Activated CD4-positive, alpha-beta T cell treated with anti-CD3 and anti-CD28 coated beads for 36 hours (primary cell): ENCODE measurements at regions not wholly inside any gene's neighbourhood (a gene's known extent, or its start where the extent isn't known, plus 50 kb on each side); places are given as distances from the start of the nearest gene placed in this dataset.
"Not testable (repeated sequence)": the region's sequence is repeated elsewhere in the genome, so short reads cannot be mapped to it uniquely, and the experiment has no call there.

Source experiments
- ATAC-seq: fragments of 200-7000 bp; cut with Tn5 transposase; one replicate; pipeline ENCODE4 v1.10.0; 2021; ENCODE audit warnings: mild to moderate bottlenecking, moderate library complexity
- CTCF ChIA-PET: fragments of 350-600 bp; sonication (Branson Sonifier 250); formaldehyde crosslinking; loops from one replicate; lab custom pipeline; 2021; ENCODE audit warnings: antibody characterized with exemption; lab: Charles Lee
- POLR2A ChIA-PET: fragments of 350-600 bp; sonication (Branson Sonifier 250); formaldehyde crosslinking; loops from one replicate; lab custom pipeline; 2021; ENCODE audit warnings: antibody characterized with exemption, inconsistent platforms; lab: Charles Lee
- DNase-seq: peaks from one replicate; pipeline ENCODE4 v3.0.0-alpha.2; 2020
- H3K27ac Mint-ChIP-seq: one replicate; pipeline ENCODE4 v1.8.0; 2021; ENCODE audit warnings: mixed read lengths
- H3K27me3 Mint-ChIP-seq: one replicate; pipeline ENCODE4 v1.8.0; 2021; ENCODE audit warnings: mixed read lengths
- H3K36me3 Mint-ChIP-seq: one replicate; pipeline ENCODE4 v1.8.0; 2021; ENCODE audit warnings: low read depth, mixed read lengths
- H3K4me1 Mint-ChIP-seq: one replicate; pipeline ENCODE4 v1.8.0; 2021; ENCODE audit warnings: mixed read lengths
- H3K4me3 Mint-ChIP-seq: one replicate; pipeline ENCODE4 v1.8.0; 2021; ENCODE audit warnings: mild to moderate bottlenecking, moderate library complexity, mixed read lengths
- H3K9me3 Mint-ChIP-seq: one replicate; pipeline ENCODE4 v1.8.0; 2021; ENCODE audit warnings: low read depth, mixed read lengths
- intact Hi-C, 2 experiments: fragments of 100-400 bp; cut with DNase I in 1 of 2; cut with micrococcal nuclease in 1 of 2; formaldehyde crosslinking; loops; one replicate each; pipeline versions ENCODE4 v1.14.2 to v1.15.1; 2022 to 2024; cut with DNase I, micrococcal nuclease

DNA sequence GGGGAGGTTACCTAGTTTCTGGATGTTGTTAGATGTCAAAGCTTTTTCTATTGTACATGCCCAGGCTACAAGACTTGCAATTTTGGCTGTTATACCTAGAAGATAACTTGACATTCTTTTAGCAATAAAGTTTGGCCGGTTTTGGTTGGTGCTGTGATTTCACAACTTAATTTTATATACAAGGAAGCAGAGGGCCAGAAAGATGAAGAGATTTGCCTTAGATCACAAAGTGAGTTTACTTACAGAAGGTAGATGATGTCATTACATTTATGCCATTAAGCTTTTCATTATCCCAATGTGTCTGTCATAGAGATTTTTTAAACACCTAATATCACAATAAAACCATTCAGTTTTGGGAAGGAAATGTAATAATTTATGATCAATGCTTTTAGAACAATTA lies 698.7 kb upstream of the ANO3 start:
- POLR2A ChIA-PET: no interaction called here
- Mint-ChIP-seq H3K4me1 (no peaks in the 10 kb centered on the region), H3K36me3 (no peaks in the 10 kb centered on the region), H3K4me3 (no peak overlapping the region), H3K27me3 (no peaks in the 10 kb centered on the region), H3K9me3 (peaks cover 2% of the 10 kb centered on the region), H3K27ac (no peak overlapping the region)
- no peak for ATAC-seq
- CTCF ChIA-PET: no interaction called here
- no peak for DNase-seq
- intact Hi-C loops: no loop called here

DNA sequence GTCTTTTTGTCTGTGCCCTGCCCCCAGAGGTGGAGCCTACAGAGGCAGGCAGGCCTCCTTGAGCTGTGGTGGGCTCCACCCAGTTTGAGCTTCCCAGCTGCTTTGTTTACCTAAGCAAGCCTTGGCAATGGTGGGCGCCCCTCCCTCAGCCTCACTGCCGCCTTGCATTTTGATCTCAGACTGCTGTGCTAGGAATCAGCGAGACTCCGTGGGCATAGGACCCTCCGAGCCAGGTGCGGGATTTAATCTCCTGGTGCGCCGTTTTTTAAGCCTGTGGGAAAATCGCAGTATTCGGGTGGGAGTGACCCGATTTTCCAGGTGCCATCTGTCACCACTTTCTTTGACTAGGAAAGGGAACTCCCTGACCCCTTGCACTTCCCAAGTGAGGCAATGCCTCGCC lies 682.7 kb upstream of the ANO3 start:
- CTCF ChIA-PET, DNase-seq, H3K27me3 Mint-ChIP-seq, POLR2A ChIA-PET, H3K4me3 Mint-ChIP-seq, H3K36me3 Mint-ChIP-seq, H3K27ac Mint-ChIP-seq, ATAC-seq, H3K4me1 Mint-ChIP-seq, intact Hi-C loops, H3K9me3 Mint-ChIP-seq: not testable (repeated sequence)

DNA sequence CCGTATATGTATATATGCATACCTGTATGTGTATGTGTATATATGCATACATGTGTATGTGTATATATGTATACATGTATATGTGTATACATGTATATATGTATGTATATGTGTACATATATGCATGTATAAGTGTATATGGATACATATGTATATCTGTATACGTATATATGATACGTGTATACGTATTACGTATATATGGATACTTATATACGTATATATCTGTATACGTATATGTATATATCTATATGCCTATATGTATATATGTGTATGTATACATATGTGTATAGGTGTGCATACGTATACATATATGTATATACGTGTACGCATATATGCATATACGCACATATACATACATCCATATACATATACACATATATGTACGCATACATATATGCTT lies 681.6 kb upstream of the ANO3 start:
- intact Hi-C loops: no loop called here
- ChIA-PET POLR2A (no interaction called here), CTCF (no interaction called here)
- Mint-ChIP-seq H3K9me3 (peaks cover 6% of the 10 kb centered on the region), H3K27me3 (no peaks in the 10 kb centered on the region), H3K4me3 (no peak overlapping the region), H3K36me3 (no peaks in the 10 kb centered on the region), H3K4me1 (no peaks in the 10 kb centered on the region), H3K27ac (no peak overlapping the region)
- DNase-seq: no peak
- no peak for ATAC-seq

DNA sequence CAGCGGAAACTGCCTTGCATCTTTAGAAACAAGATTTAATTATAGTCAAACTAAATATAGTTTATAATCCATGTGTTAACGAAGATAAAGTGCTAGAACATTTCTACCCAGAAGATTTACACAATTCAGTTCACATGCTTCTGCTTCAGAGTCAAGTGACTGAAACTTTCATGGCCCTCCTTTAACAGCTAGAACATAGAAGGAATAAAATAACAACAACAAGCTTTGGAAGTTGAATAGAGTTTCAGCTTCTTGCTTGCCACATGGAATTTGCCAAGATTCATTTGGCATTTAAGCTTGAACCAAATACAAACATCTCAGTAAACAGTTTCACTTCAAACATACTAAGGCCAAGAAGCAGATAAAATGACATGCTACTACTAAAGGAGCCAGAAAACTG lies 676.3 kb upstream of the ANO3 start:
- POLR2A ChIA-PET: no interaction called here
- H3K4me3 Mint-ChIP-seq: no peak overlapping the region
- H3K9me3 Mint-ChIP-seq: peaks cover 2% of the 10 kb centered on the region
- no peak overlapping the region for H3K27ac Mint-ChIP-seq
- CTCF ChIA-PET: no interaction called here
- no peaks in the 10 kb centered on the region for H3K4me1 Mint-ChIP-seq
- ATAC-seq: no peak
- no peaks in the 10 kb centered on the region for H3K36me3 Mint-ChIP-seq
- DNase-seq: no peak
- no peaks in the 10 kb centered on the region for H3K27me3 Mint-ChIP-seq
- intact Hi-C loops: no loop called here

DNA sequence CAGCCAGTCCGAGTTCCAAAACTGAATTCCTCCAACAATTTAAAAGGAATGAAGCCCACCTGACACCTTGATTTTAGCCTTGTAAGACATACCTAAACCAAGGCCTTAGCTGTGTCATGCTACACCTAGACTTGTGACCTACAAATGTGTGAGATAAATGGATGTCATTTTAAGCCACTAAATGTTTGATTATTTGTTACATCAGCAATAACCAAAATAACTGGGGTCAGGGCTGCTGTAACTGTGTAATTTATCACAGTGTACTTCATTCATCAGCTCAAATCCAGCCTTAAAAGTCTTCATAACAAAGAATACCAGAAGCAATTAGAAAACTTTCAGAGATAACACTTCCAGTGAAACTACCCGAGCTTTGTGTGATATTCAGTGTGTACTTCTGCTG lies 673.0 kb upstream of the ANO3 start:
- H3K36me3 Mint-ChIP-seq: no peaks in the 10 kb centered on the region
- no peak overlapping the region for H3K4me3 Mint-ChIP-seq
- intact Hi-C loops: no loop called here
- H3K27me3 Mint-ChIP-seq: no peaks in the 10 kb centered on the region
- no peak for DNase-seq
- CTCF ChIA-PET: no interaction called here
- ATAC-seq: no peak
- no peak overlapping the region for H3K27ac Mint-ChIP-seq
- POLR2A ChIA-PET: no interaction called here
- H3K4me1 Mint-ChIP-seq: no peaks in the 10 kb centered on the region
- H3K9me3 Mint-ChIP-seq: peaks cover 2% of the 10 kb centered on the region

DNA sequence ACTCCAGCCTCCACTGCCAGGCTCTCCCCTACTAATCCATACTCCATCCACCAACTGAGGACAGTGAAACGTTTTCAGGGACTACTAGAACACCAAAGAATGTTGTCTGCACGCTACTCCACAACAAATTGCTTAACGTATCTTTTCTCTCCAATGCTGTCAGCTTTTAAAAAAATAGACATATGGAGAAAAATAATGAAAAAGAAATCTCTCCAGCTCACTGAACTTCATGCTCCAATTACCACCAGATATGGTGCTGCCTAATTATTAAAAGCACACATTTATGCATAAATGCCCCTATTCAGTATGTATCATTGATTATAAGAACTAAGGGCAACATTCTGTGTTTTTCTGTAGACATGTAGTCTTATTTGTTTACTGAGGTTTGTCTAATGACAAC lies 672.2 kb upstream of the ANO3 start:
- Mint-ChIP-seq H3K4me3 (no peak overlapping the region), H3K9me3 (peaks cover 2% of the 10 kb centered on the region), H3K4me1 (no peaks in the 10 kb centered on the region), H3K27ac (no peak overlapping the region), H3K27me3 (no peaks in the 10 kb centered on the region), H3K36me3 (no peaks in the 10 kb centered on the region)
- DNase-seq (no peak), ATAC-seq (no peak)
- intact Hi-C loops: no loop called here
- POLR2A ChIA-PET: no interaction called here
- CTCF ChIA-PET: no interaction called here

DNA sequence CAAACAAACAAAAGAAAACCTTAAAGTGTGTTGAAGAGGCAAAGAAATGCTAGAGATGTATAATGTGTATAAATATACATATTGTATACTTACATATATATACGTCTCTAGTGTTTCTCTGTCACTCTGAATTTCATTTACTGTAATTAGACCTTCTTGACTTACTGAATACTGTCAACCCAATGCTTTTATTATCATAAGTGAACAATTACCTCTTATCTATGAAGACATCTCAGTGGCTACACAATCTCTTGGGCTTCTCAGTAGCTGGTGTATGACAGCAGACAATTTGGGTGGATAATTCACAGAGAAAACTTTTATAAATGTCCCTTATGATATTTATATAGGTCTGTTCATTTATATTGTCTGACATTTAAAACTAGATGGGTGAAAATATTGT lies 664.1 kb upstream of the ANO3 start:
- H3K9me3 Mint-ChIP-seq: peaks cover 8% of the 10 kb centered on the region
- POLR2A ChIA-PET: no interaction called here
- no peak for ATAC-seq
- H3K4me3 Mint-ChIP-seq: no peak overlapping the region
- no peak overlapping the region for H3K27ac Mint-ChIP-seq
- no peaks in the 10 kb centered on the region for H3K4me1 Mint-ChIP-seq
- intact Hi-C loops: no loop called here
- DNase-seq: no peak
- CTCF ChIA-PET: no interaction called here
- H3K27me3 Mint-ChIP-seq: no peaks in the 10 kb centered on the region
- H3K36me3 Mint-ChIP-seq: no peaks in the 10 kb centered on the region

DNA sequence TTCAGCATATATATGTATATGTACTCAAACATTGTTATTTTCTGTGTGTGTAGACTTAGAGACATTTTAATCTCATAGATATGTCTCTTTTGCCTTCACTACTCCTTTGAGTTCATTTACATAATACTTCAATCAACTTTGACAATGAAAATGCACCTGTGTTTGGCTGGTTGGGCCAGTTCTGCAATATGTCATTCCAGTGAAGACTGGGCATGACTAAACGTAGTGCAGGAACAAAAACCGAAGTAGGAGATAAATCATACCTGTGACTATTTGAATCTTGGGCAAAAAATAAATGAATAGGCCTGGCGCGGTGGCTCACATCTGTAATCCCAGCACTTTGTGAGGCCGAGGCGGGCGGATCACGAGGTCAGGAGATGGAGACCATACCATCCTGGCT lies 640.0 kb upstream of the ANO3 start:
- Mint-ChIP-seq H3K4me1 (no peaks in the 10 kb centered on the region), H3K27ac (no peak overlapping the region), H3K4me3 (no peak overlapping the region), H3K27me3 (no peaks in the 10 kb centered on the region), H3K36me3 (no peaks in the 10 kb centered on the region), H3K9me3 (peaks cover 17% of the 10 kb centered on the region)
- CTCF ChIA-PET: no interaction called here
- ATAC-seq (no peak), DNase-seq (no peak)
- POLR2A ChIA-PET: no interaction called here
- intact Hi-C loops: no loop called here

DNA sequence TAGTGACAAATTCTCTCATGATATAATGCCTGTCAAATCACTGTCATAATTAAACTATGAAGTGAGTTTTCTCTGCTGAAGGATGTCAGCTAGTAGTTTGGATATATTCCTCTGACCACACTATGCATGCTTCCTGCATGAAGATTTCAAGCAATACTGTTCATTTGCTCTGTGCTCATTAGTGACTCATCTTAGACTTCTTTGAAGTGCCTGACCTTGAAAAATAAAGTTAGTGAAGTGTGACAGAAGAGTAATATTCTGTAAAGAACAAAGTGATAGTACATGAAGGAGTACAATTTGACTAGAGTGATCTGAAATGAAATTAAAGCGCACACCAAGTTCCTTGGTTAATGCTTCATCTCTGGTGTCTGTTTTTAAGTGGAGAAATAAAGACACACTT lies 629.5 kb upstream of the ANO3 start:
- H3K9me3 Mint-ChIP-seq: peaks cover 18% of the 10 kb centered on the region
- no peak overlapping the region for H3K27ac Mint-ChIP-seq

DNA sequence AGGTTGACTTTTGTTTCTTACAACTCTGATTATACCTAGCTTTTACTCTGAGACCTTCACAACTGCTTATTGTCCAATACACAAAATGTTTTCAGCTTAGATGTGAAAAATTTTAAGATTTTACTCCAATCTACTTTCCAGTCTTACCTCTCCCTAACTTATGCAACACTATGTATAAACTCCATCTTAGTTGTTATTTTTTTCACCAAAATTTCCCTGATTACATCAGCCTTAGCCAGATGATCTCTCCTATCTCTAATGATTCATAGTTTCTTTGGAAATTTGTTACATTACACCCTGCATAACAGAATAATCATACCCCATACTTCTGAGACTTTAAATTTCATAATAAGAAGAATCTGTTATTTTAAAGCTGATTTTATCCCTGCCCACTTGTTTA lies 621.0 kb upstream of the ANO3 start:
- Mint-ChIP-seq H3K27me3 (no peaks in the 10 kb centered on the region), H3K27ac (no peak overlapping the region), H3K36me3 (no peaks in the 10 kb centered on the region), H3K9me3 (peaks cover 21% of the 10 kb centered on the region), H3K4me1 (no peaks in the 10 kb centered on the region), H3K4me3 (no peak overlapping the region)
- ChIA-PET POLR2A (no interaction called here), CTCF (no interaction called here)
- intact Hi-C loops: no loop called here
- DNase-seq (no peak), ATAC-seq (no peak)

More for the DNA sequence above, 629.5 kb upstream of the ANO3 start:
- ATAC-seq: no peak
- Mint-ChIP-seq H3K36me3 (no peaks in the 10 kb centered on the region), H3K27me3 (no peaks in the 10 kb centered on the region), H3K4me3 (no peak overlapping the region), H3K4me1 (no peaks in the 10 kb centered on the region)
- POLR2A ChIA-PET: no interaction called here
- intact Hi-C loops: no loop called here
- DNase-seq: no peak
- CTCF ChIA-PET: no interaction called here

DNA sequence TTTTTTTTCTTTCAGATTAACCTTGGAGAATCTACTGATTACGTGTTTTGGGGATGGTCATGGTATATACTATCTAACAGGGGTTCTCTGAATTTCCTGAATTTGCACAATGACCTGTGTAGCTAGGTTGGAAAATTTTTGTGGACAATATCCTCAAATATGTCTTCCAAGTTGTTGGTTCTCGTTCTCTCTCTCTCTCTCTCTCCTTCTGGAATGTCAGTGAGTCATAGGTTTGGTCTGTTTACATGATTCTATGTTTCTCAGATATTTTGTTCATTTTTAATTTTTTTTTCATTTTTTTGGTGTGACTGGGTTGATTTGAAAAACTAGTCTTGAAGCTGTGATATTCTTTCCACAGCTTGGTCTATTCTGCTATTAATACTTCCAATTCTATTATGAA lies 604.0 kb upstream of the ANO3 start:
- Mint-ChIP-seq H3K4me1 (no peaks in the 10 kb centered on the region), H3K36me3 (no peaks in the 10 kb centered on the region), H3K27ac (no peak overlapping the region), H3K9me3 (peaks cover 14% of the 10 kb centered on the region), H3K4me3 (no peak overlapping the region), H3K27me3 (no peaks in the 10 kb centered on the region)
- ChIA-PET POLR2A (no interaction called here), CTCF (interaction anchor here (0.6 kb wide), 1 partner anchor 286 kb away, joined by 3 read pairs; no protein-coding TSS in a partner anchor)
- intact Hi-C loops: no loop called here
- ATAC-seq: no peak
- no peak for DNase-seq

DNA sequence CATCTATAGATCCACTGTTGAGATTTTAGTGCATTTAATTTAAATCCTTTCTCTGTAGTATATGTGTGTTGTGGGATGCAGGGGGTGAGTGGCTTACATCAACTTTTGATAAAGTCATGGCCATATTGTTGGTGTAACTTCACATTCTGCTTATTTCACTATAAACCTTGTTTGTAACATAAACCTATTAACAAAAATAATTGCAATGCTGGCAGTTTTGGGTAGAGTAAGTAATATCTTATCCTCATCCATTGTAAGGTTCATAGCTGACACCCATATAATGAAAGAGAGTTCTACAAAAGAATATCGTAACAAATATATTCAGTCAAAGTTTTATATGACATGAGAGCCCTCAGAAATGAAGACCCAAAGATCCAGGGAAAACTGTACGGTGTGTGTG lies 601.7 kb upstream of the ANO3 start:
- H3K4me1 Mint-ChIP-seq: no peaks in the 10 kb centered on the region
- DNase-seq: no peak
- no peaks in the 10 kb centered on the region for H3K36me3 Mint-ChIP-seq
- ChIA-PET CTCF (no interaction called here), POLR2A (no interaction called here)
- H3K27me3 Mint-ChIP-seq: no peaks in the 10 kb centered on the region
- peaks cover 11% of the 10 kb centered on the region for H3K9me3 Mint-ChIP-seq
- intact Hi-C loops: no loop called here
- no peak overlapping the region for H3K27ac Mint-ChIP-seq
- ATAC-seq: no peak
- no peak overlapping the region for H3K4me3 Mint-ChIP-seq

DNA sequence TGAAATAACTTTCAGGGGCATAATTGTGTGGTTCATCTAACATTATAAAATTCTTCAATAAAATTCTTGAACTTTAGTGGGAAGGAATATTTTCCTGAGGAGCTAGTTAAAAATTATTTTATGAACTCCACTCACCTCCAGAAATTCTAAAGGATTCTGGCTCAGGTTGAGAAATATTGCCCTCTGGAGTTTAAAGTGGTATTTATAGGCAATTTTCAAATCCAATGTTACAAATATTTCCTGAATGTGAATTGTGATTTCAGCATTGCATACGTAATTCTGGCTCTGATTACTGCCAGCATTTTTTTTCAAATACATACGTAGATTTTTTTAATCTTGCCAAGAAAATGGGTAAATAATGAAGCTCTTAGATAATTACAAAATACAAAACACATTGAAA lies 598.2 kb upstream of the ANO3 start:
- ATAC-seq (no peak), DNase-seq (no peak)
- ChIA-PET POLR2A (no interaction called here), CTCF (no interaction called here)
- no peak overlapping the region for H3K27ac Mint-ChIP-seq
- H3K4me1 Mint-ChIP-seq: no peaks in the 10 kb centered on the region
- intact Hi-C loops: no loop called here
- no peak overlapping the region for H3K4me3 Mint-ChIP-seq
- H3K9me3 Mint-ChIP-seq: peaks cover 10% of the 10 kb centered on the region
- H3K27me3 Mint-ChIP-seq: no peaks in the 10 kb centered on the region
- no peaks in the 10 kb centered on the region for H3K36me3 Mint-ChIP-seq
